Central memory CD8-positive, alpha-beta T cell (primary cell): ENCODE measurements at regions not wholly inside any gene's neighbourhood (a gene's known extent, or its start where the extent isn't known, plus 50 kb on each side); places are given as distances from the start of the nearest gene placed in this dataset.

Experiments used
- ATAC-seq: fragments of 150-1000 bp; cut with Tn5 transposase; replicated peaks from 2 replicates; pipeline ENCODE4 v1.10.0; 2022; ENCODE audit warnings: mild to moderate bottlenecking, moderate FRiP score, moderate number of reproducible peaks; ENCODE audit not compliant: poor library complexity, severe bottlenecking; ENCODE audit errors: extremely low read depth
- DNase-seq, 2 donors: peaks; one replicate each; pipeline ENCODE4 v3.0.0; 2021; ENCODE audit warnings: low spot score in 2 of 2
- H3K27ac Mint-ChIP-seq: one replicate; pipeline ENCODE4 v1.8.0; 2022; ENCODE audit warnings: low read depth, mild to moderate bottlenecking, moderate library complexity, mixed read lengths
- H3K27me3 Mint-ChIP-seq: one replicate; pipeline ENCODE4 v1.8.0; 2022; ENCODE audit warnings: mixed read lengths
- H3K36me3 Mint-ChIP-seq: one replicate; pipeline ENCODE4 v1.8.0; 2022; ENCODE audit warnings: mild to moderate bottlenecking, moderate library complexity, mixed read lengths; ENCODE audit not compliant: insufficient read depth
- H3K4me1 Mint-ChIP-seq: one replicate; pipeline ENCODE4 v1.8.0; 2022; ENCODE audit warnings: mixed read lengths
- H3K4me3 Mint-ChIP-seq: one replicate; pipeline ENCODE4 v1.8.0; 2022; ENCODE audit warnings: mild to moderate bottlenecking, moderate library complexity, mixed read lengths
- H3K9me3 Mint-ChIP-seq: one replicate; pipeline ENCODE4 v1.8.0; 2022; ENCODE audit warnings: mixed read lengths

DNA sequence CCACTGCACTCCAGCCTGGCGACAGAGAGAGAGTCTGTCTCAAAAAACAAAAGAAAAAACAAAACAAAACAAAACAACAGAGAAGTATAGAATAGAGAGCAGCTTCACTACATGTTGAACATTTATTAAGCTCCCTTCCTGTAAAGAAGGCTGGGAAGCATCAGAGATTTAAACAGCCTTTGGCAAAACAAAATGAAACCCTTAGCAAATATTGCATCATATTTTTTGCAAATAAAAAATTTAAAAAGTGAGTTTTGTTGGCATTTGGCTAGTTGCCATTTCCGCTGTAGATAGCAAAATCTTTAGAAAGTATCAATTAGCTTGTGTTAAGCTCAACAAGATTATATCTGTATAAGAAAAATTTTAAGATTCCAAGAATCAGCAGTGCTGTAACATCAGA is 151.2 kb downstream of the SERPINI1 start:
- no peaks in the 10 kb centered on the region for H3K4me1 Mint-ChIP-seq

DNA sequence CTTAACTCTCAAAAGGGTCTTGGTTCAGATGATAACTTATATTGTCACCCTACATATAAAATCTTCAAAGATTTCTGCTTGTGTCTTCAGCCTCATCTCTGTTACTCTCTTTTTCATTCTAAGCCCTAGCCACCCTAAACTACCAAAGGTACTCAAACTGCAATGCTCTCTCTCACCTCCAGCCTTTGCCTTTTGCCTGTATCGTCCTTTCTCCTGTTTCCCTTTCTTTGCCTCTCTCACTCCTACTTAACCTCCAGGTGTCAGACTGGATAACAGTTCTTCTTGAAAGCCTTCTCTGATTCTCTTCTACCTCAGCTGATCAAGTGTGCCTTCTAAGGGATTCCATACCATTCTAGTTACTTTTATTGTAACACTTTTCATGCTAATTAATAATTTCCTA is 149.8 kb downstream of the SERPINI1 start:
- H3K4me3 Mint-ChIP-seq, result no peak overlapping the region
- DNase-seq, result no peak

More for the DNA sequence above, 151.2 kb downstream of the SERPINI1 start:
- DNase-seq, result no peak
- Mint-ChIP-seq H3K27ac (no peak overlapping the region), H3K9me3 (no peaks in the 10 kb centered on the region), H3K36me3 (no peaks in the 10 kb centered on the region), H3K27me3 (peaks cover 12% of the 10 kb centered on the region), H3K4me3 (no peak overlapping the region)
- ATAC-seq, result no peak

DNA sequence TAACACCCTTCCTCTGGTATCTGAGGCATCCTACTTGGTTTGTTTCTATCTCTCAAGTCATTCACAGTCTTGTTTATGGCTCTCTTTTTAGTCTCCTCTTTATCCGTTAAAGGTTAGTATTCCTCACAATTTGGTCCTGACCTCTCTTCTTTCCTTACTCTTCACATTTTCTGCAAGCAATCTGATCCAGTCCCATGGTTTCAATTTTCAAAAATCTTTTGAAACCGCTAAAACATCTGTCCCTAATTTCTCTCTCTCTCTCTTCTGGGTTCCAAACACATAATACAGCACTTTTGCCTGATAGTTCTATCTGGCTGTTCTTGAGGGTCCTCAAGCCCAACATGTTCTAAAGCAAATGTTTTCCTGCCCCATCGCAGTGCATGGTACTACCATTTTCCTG is 149.0 kb downstream of the SERPINI1 start:
- no peak overlapping the region for H3K4me3 Mint-ChIP-seq
- no peaks in the 10 kb centered on the region for H3K36me3 Mint-ChIP-seq
- peaks cover 22% of the 10 kb centered on the region for H3K27me3 Mint-ChIP-seq
- no peaks in the 10 kb centered on the region for H3K9me3 Mint-ChIP-seq
- DNase-seq (no peak), ATAC-seq (no peak)
- H3K4me1 Mint-ChIP-seq, result no peaks in the 10 kb centered on the region
- H3K27ac Mint-ChIP-seq, result no peak overlapping the region

More for the DNA sequence above, 149.8 kb downstream of the SERPINI1 start:
- Mint-ChIP-seq H3K27ac (no peak overlapping the region), H3K27me3 (peaks cover 22% of the 10 kb centered on the region), H3K4me1 (no peaks in the 10 kb centered on the region), H3K9me3 (no peaks in the 10 kb centered on the region), H3K36me3 (no peaks in the 10 kb centered on the region)
- ATAC-seq, result no peak

DNA sequence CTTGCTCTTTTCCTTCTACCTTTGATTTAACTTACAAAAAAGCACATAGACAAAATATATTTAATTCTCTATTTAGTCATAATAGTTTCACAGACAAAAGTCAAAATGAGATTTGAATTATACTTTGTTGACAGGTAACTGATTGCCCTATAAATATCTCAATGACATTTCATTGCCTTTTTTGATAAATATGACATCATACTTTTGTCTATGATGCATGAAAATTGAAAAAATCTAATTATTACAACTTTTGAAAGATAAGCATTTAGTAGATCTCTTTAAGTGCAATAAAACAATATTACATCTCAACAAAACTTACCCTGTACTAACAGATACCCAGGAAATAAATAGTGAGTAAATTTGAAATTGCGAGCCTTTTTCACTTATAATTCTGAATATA is 147.9 kb downstream of the SERPINI1 start:
- no peaks in the 10 kb centered on the region for H3K36me3 Mint-ChIP-seq

DNA sequence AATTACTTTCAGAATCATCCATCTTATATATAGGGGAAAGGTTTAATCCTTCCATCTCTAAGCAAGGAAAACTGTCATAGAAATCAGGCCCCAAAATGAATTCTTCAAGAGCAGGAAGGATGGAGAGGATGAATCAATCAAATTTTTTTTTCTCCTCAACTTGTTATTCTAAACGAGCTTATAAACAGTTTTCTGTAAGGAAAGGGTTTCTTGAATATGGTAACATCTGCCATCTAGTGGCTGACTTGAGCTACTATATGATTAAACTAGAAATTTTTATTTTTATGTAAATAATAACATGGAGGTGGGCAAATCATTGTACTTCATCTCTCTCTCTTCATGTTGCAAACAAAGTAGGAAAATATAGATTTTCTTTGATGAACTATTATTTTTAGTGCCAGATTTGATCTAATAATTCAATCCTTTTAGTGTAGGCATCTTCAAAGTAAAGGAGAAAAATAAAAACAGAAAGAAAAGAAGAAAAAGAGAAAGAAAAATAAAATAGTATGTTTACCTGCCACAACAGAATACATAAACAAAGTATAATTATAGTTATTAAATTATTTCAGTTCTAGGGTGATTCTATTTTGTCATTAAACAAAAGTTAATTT is 146.6 kb downstream of the SERPINI1 start:
- H3K36me3 Mint-ChIP-seq, result no peaks in the 10 kb centered on the region
- ATAC-seq (peak; percentile 52), DNase-seq (no peak)
- H3K9me3 Mint-ChIP-seq, result no peaks in the 10 kb centered on the region
- H3K27ac Mint-ChIP-seq, result no peak overlapping the region
- H3K4me1 Mint-ChIP-seq, result no peaks in the 10 kb centered on the region
- no peak overlapping the region for H3K4me3 Mint-ChIP-seq
- H3K27me3 Mint-ChIP-seq, result peaks cover 38% of the 10 kb centered on the region

More for the DNA sequence above, 147.9 kb downstream of the SERPINI1 start:
- no peaks in the 10 kb centered on the region for H3K9me3 Mint-ChIP-seq
- H3K4me1 Mint-ChIP-seq, result no peaks in the 10 kb centered on the region
- ATAC-seq (no peak), DNase-seq (no peak)
- no peak overlapping the region for H3K27ac Mint-ChIP-seq
- no peak overlapping the region for H3K4me3 Mint-ChIP-seq
- H3K27me3 Mint-ChIP-seq, result peaks cover 31% of the 10 kb centered on the region

DNA sequence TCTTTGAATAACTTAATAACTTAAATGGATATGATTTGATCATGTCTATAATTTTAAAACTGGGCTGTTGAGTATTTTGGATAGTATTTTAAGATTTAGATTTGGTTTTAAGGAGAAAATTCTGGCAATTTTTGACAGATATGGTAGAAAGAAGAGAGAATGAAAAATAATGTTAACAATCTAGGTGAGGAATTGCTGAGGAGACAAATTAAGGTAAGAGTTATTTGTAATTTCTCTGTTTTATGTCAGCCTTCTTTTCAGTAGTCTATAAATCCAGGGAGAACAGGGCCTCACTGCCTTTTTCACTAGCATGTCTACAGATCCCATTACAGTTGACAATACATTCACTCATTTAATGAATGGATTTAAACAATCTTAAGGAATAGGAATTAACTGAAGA is 144.7 kb downstream of the SERPINI1 start:
- no peaks in the 10 kb centered on the region for H3K9me3 Mint-ChIP-seq
- ATAC-seq (no peak), DNase-seq (no peak)
- peaks cover 46% of the 10 kb centered on the region for H3K27me3 Mint-ChIP-seq
- H3K4me1 Mint-ChIP-seq, result no peaks in the 10 kb centered on the region
- H3K27ac Mint-ChIP-seq, result no peak overlapping the region
- H3K36me3 Mint-ChIP-seq, result no peaks in the 10 kb centered on the region
- no peak overlapping the region for H3K4me3 Mint-ChIP-seq

DNA sequence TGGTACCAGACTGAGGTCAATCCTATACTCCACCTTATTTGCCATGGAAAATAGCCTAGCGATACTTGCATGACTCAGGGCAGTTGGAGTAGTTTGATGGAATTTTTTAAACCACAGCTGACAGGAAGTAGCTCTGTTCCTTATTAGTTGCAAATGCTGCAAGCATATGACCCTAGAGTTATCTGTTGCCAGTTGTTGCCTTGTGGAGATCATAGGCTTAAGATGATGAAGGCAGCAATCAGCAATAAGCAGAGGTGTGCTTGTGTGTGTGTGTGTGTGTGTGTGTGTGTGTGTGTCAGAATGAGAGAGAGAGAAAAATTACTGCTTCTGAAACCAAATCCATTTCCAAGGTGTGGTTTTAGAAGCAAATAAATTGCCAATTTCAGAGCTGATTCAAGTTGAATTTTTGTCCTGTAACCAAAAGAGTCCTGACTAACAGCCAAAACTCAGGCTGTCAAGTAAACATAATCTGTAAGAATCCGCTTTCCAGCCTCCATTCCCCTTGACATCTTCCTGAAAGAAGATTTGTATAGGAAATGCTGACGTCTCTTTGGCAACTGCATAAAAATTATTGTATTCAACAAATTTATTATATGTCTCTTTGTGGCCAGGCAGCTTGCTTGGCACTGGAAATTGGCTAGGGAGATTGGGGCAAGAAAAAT is 141.2 kb downstream of the SERPINI1 start:
- H3K36me3 Mint-ChIP-seq, result no peaks in the 10 kb centered on the region
- ATAC-seq (no peak), DNase-seq (no peak)
- no peak overlapping the region for H3K4me3 Mint-ChIP-seq
- no peaks in the 10 kb centered on the region for H3K4me1 Mint-ChIP-seq
- H3K9me3 Mint-ChIP-seq, result no peaks in the 10 kb centered on the region
- H3K27me3 Mint-ChIP-seq, result peaks cover 36% of the 10 kb centered on the region
- no peak overlapping the region for H3K27ac Mint-ChIP-seq
